H9 (cell line): ENCODE measurements at regions not wholly inside any gene's neighbourhood (a gene's known extent, or its start where the extent isn't known, plus 50 kb on each side); places are given as distances from the start of the nearest gene placed in this dataset.

Source experiments
- DNase-seq: peaks from one replicate; pipeline ENCODE4 v3.0.0-alpha.2; 2017
- H2AFZ ChIP-seq: one replicate; pipeline ENCODE4 v1.6.1; 2013; ENCODE audit warnings: mild to moderate bottlenecking, low read length, control low read depth, moderate library complexity
- H2AK5ac ChIP-seq: 2 replicates; pipeline ENCODE4 v1.6.1; 2013; ENCODE audit warnings: low read length, control low read depth, mixed read lengths; ENCODE audit not compliant: insufficient read length
- H2BK120ac ChIP-seq: one replicate; pipeline ENCODE4 v1.6.1; 2013; ENCODE audit warnings: low read depth, mild to moderate bottlenecking, low read length, control low read depth, inconsistent platforms; ENCODE audit not compliant: poor library complexity, severe bottlenecking
- H2BK12ac ChIP-seq: 2 replicates; pipeline ENCODE4 v1.6.1; 2013; ENCODE audit warnings: low read length, control low read depth, mixed read lengths, low read depth; ENCODE audit not compliant: insufficient read length
- H2BK15ac ChIP-seq: 2 replicates; pipeline ENCODE4 v1.6.1; 2013; ENCODE audit warnings: low read depth, low read length, control low read depth
- H2BK20ac ChIP-seq: one replicate; pipeline ENCODE4 v1.6.1; 2013; ENCODE audit warnings: low read depth, mild to moderate bottlenecking, low read length, control low read depth, inconsistent platforms; ENCODE audit not compliant: poor library complexity, severe bottlenecking
- H2BK5ac ChIP-seq: 2 replicates; pipeline ENCODE4 v1.6.1; 2013; ENCODE audit warnings: low read length, control low read depth, mixed read lengths; ENCODE audit not compliant: insufficient read length
- H3K14ac ChIP-seq: 2 replicates; pipeline ENCODE4 v1.6.1; 2013; ENCODE audit warnings: low read length, control low read depth; ENCODE audit not compliant: insufficient read depth
- H3K18ac ChIP-seq: 2 replicates; pipeline ENCODE4 v1.6.1; 2013; ENCODE audit warnings: low read depth, mild to moderate bottlenecking, mixed read lengths, low read length, control low read depth; ENCODE audit not compliant: insufficient read length
- H3K23ac ChIP-seq: 2 replicates; pipeline ENCODE4 v1.6.1; 2013; ENCODE audit warnings: low read length, control low read depth, mixed read lengths, low read depth; ENCODE audit not compliant: insufficient read length
- H3K23me2 ChIP-seq: 2 replicates; pipeline ENCODE4 v1.6.1; 2013; ENCODE audit warnings: low read depth, mild to moderate bottlenecking, mixed read lengths, low read length, control low read depth; ENCODE audit not compliant: insufficient read length, poor library complexity, severe bottlenecking
- H3K27ac ChIP-seq: 2 replicates; pipeline ENCODE4 v1.5.1; 2013; ENCODE audit warnings: low read length, control low read depth, mixed read lengths, low read depth; ENCODE audit not compliant: insufficient read length
- H3K27me3 ChIP-seq: 2 replicates; pipeline ENCODE4 v1.6.1; 2013; ENCODE audit warnings: low read length, control low read depth, inconsistent platforms; ENCODE audit not compliant: insufficient read depth
- H3K4ac ChIP-seq: 2 replicates; pipeline ENCODE4 v1.6.1; 2013; ENCODE audit warnings: low read depth, mild to moderate bottlenecking, control low read depth, inconsistent platforms, low read length, moderate library complexity
- H3K4me1 ChIP-seq: 2 replicates; pipeline ENCODE4 v1.6.1; 2013; ENCODE audit warnings: low read length, control low read depth, inconsistent platforms; ENCODE audit not compliant: insufficient read depth
- H3K4me2 ChIP-seq: 2 replicates; pipeline ENCODE4 v1.6.1; 2013; ENCODE audit warnings: low read length, control low read depth, mixed read lengths; ENCODE audit not compliant: insufficient read length, insufficient read depth
- H3K56ac ChIP-seq: 2 replicates; pipeline ENCODE4 v1.6.1; 2013; ENCODE audit warnings: low read depth, mild to moderate bottlenecking, mixed read lengths, low read length, control low read depth; ENCODE audit not compliant: insufficient read length
- H3K79me1 ChIP-seq: 2 replicates; pipeline ENCODE4 v1.6.1; 2013; ENCODE audit warnings: low read depth, mild to moderate bottlenecking, moderate library complexity, low read length, control low read depth, inconsistent platforms; ENCODE audit not compliant: insufficient read depth, poor library complexity, severe bottlenecking
- H3K79me2 ChIP-seq: 2 replicates; pipeline ENCODE4 v1.6.1; 2013; ENCODE audit warnings: low read length, control low read depth, inconsistent platforms; ENCODE audit not compliant: insufficient read depth
- H3K9ac ChIP-seq: 2 replicates; pipeline ENCODE4 v1.6.1; 2013; ENCODE audit warnings: low read length, control low read depth, mixed read lengths; ENCODE audit not compliant: insufficient read length; ENCODE audit errors: extremely low read depth
- H3K9me3 ChIP-seq: one replicate; pipeline ENCODE4 v1.6.1; 2013; ENCODE audit warnings: low read depth, low read length, inconsistent platforms; ENCODE audit not compliant: control insufficient read depth
- H3T11ph ChIP-seq: one replicate; pipeline ENCODE4 v1.6.1; 2013; ENCODE audit warnings: mild to moderate bottlenecking, low read length, control low read depth, inconsistent platforms
- H4K20me1 ChIP-seq: one replicate; pipeline ENCODE4 v1.6.1; 2013; ENCODE audit not compliant: control insufficient read depth, insufficient read length, insufficient read depth
- H4K5ac ChIP-seq: 2 replicates; pipeline ENCODE4 v1.6.1; 2013; ENCODE audit warnings: low read depth, mild to moderate bottlenecking, mixed read lengths, low read length, control low read depth; ENCODE audit not compliant: insufficient read length
- H4K8ac ChIP-seq: replicated peaks from 2 replicates; pipeline ENCODE4 v1.6.1; 2013; ENCODE audit warnings: low read length, control low read depth, mixed read lengths, low read depth; ENCODE audit not compliant: insufficient read length
- H4K91ac ChIP-seq: 2 replicates; pipeline ENCODE4 v1.6.1; 2013; ENCODE audit warnings: low read depth, mild to moderate bottlenecking, moderate library complexity, mixed read lengths, low read length, control low read depth; ENCODE audit not compliant: insufficient read length
- H3K27ac Mint-ChIP-seq, 3 experiments: 2 replicates in 2 of 3; 3 replicates in 1 of 3; pipeline ENCODE4 v1.8.0; 2020 to 2021; ENCODE audit warnings: mixed read lengths in 3 of 3, mild to moderate bottlenecking in 1 of 3, moderate library complexity in 1 of 3
- H3K27me3 Mint-ChIP-seq: 2 replicates; pipeline ENCODE4 v1.8.0; 2021; ENCODE audit warnings: low read depth, mild to moderate bottlenecking, moderate library complexity, mixed read lengths
- H3K36me3 Mint-ChIP-seq, 3 experiments: 2 replicates in 2 of 3; 3 replicates in 1 of 3; pipeline ENCODE4 v1.8.0; 2020 to 2021; ENCODE audit warnings: low read depth in 3 of 3, mixed read lengths in 3 of 3; ENCODE audit not compliant: insufficient read depth in 1 of 3
- H3K4me1 Mint-ChIP-seq, 2 experiments: 2 replicates each; pipeline ENCODE4 v1.8.0; 2020; ENCODE audit warnings: mixed read lengths in 2 of 2
- H3K4me3 Mint-ChIP-seq, 2 experiments: 2 replicates in 1 of 2; 3 replicates in 1 of 2; pipeline ENCODE4 v1.8.0; 2020 to 2021; ENCODE audit warnings: mild to moderate bottlenecking in 2 of 2, mixed read lengths in 2 of 2, moderate library complexity in 1 of 2
- H3K9me3 Mint-ChIP-seq, 2 experiments: 2 replicates in 1 of 2; 3 replicates in 1 of 2; pipeline ENCODE4 v1.8.0; 2020; ENCODE audit warnings: mild to moderate bottlenecking in 2 of 2, mixed read lengths in 2 of 2, moderate library complexity in 1 of 2
- TF ChIP-seq, protein P1 (sequence below): fragments of 200-600 bp; sonication (generic); conservative IDR thresholded peaks from 3 replicates; pipeline ENCODE4 v1.8.0; 2021; ENCODE audit warnings: antibody characterized with exemption, mild to moderate bottlenecking

DNA sequence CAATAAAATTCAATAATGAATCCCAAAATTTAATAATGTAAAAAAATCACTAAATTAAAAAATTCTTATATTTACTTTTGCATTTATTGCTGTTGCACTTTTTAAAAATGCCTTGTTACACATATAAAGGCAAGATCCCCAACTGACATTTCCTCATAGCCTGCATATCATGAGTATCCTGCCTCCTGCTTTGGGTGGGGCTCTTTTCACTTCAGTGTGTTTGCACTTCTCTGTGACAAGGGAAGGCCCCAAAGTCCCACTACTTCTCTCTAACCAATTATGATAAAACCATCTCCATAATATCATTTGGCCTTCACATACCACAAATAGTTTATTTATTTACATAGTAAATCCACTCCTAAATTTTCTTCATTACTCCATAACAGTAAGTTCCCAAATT, 446.1 kb upstream of the MARCKS start:
- Histone ChIP-seq H2BK15ac (no peak overlapping the region), H3K27me3 (no peaks in the 10 kb centered on the region), H3K27ac (no peak overlapping the region), H2AFZ (no peak overlapping the region), H3K79me1 (no peaks in the 10 kb centered on the region), H3K9me3 (no peaks in the 10 kb centered on the region), H2BK20ac (no peak overlapping the region), H3K23me2 (no peaks in the 10 kb centered on the region), H4K5ac (no peak overlapping the region), H2AK5ac (no peak overlapping the region), H3T11ph (no peak overlapping the region), H4K8ac (no peak overlapping the region), H2BK12ac (no peak overlapping the region), H3K9ac (no peak overlapping the region), H4K20me1 (no peaks in the 10 kb centered on the region), H3K79me2 (no peaks in the 10 kb centered on the region), H3K14ac (no peak overlapping the region), H3K18ac (no peak overlapping the region), H3K4me1 (no peaks in the 10 kb centered on the region), H4K91ac (no peak overlapping the region), H3K23ac (no peak overlapping the region), H2BK120ac (no peak overlapping the region), H2BK5ac (no peak overlapping the region), H3K56ac (no peak overlapping the region), H3K4me2 (no peak overlapping the region), H3K4ac (no peak overlapping the region)
- Mint-ChIP-seq H3K4me3 (no peak overlapping the region), H3K27me3 (no peaks in the 10 kb centered on the region), H3K4me1 (peaks cover 11 to 12% of the 10 kb centered on the region in 2 experiments; a peak in 3 of 4 replicates), H3K27ac (no peak overlapping the region), H3K9me3 (no peaks in the 10 kb centered on the region), H3K36me3 (no peaks in the 10 kb centered on the region)
- DNase-seq: no peak
- TF ChIP-seq, protein P1, sequence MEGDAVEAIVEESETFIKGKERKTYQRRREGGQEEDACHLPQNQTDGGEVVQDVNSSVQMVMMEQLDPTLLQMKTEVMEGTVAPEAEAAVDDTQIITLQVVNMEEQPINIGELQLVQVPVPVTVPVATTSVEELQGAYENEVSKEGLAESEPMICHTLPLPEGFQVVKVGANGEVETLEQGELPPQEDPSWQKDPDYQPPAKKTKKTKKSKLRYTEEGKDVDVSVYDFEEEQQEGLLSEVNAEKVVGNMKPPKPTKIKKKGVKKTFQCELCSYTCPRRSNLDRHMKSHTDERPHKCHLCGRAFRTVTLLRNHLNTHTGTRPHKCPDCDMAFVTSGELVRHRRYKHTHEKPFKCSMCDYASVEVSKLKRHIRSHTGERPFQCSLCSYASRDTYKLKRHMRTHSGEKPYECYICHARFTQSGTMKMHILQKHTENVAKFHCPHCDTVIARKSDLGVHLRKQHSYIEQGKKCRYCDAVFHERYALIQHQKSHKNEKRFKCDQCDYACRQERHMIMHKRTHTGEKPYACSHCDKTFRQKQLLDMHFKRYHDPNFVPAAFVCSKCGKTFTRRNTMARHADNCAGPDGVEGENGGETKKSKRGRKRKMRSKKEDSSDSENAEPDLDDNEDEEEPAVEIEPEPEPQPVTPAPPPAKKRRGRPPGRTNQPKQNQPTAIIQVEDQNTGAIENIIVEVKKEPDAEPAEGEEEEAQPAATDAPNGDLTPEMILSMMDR: no peak
